HepG2 (cell line): ENCODE measurements at regions not wholly inside any gene's neighbourhood (a gene's known extent, or its start where the extent isn't known, plus 50 kb on each side); places are given as distances from the start of the nearest gene placed in this dataset.

Experiments
- ETV6 ChIP-seq: sonication (generic); formaldehyde crosslinking; conservative IDR thresholded peaks from 2 replicates; pipeline ENCODE4 v1.4.0; 2020; ENCODE audit warnings: missing genetic modification reagents
- HOMEZ ChIP-seq: IDR thresholded peaks from 2 replicates; pipeline ENCODE4 v1.6.1; 2016; ENCODE audit warnings: low read depth
- JUNB ChIP-seq: sonication (generic); formaldehyde crosslinking; IDR thresholded peaks from 2 replicates; pipeline ENCODE4 v1.8.0; 2022; ENCODE audit warnings: missing genetic modification reagents, mild to moderate bottlenecking, borderline replicate concordance
- JUND ChIP-seq: sonication (generic); formaldehyde crosslinking; IDR thresholded peaks from 2 replicates; pipeline ENCODE4 v1.8.0; 2022; ENCODE audit warnings: mild to moderate bottlenecking, missing genetic modification reagents
- KDM4B ChIP-seq: sonication (generic); formaldehyde crosslinking; IDR thresholded peaks from 2 replicates; pipeline ENCODE4 v1.4.0; 2020; ENCODE audit warnings: missing genetic modification reagents
- MLXIP ChIP-seq: sonication (generic); formaldehyde crosslinking; IDR thresholded peaks from 2 replicates; pipeline ENCODE4 v1.9.0; 2021; ENCODE audit warnings: missing genetic modification reagents, borderline replicate concordance
- RFX1 ChIP-seq: fragments of 450-650 bp; IDR thresholded peaks from 2 replicates; pipeline ENCODE4 v1.6.1; 2017
- SP1 ChIP-seq, 2 experiments: fragments of 450-650 bp in 1 of 2; sonication (generic) in 1 of 2; formaldehyde crosslinking in 1 of 2; IDR thresholded peaks; 2 replicates each; pipeline versions ENCODE4 v1.4.0 to v1.6.1; 2016 to 2020; ENCODE audit warnings: missing genetic modification reagents in 1 of 2
- SSRP1 ChIP-seq: IDR thresholded peaks from 2 replicates; pipeline ENCODE4 v1.6.1; 2016; ENCODE audit warnings: control low read depth
- TBX3 ChIP-seq: fragments of 450-650 bp; IDR thresholded peaks from 2 replicates; pipeline ENCODE4 v1.6.1; 2017; ENCODE audit warnings: antibody characterized with exemption, mild to moderate bottlenecking, inconsistent platforms, borderline replicate concordance
- ZBTB20 ChIP-seq: sonication (generic); formaldehyde crosslinking; IDR thresholded peaks from 2 replicates; pipeline ENCODE4 v1.8.1; 2023; ENCODE audit warnings: missing genetic modification reagents, low read depth, mild to moderate bottlenecking, borderline replicate concordance
- ZFP36L1 ChIP-seq: sonication (generic); formaldehyde crosslinking; IDR thresholded peaks from 2 replicates; pipeline ENCODE4 v1.8.0; 2022; ENCODE audit warnings: mild to moderate bottlenecking, missing genetic modification reagents, moderate library complexity
- ZMYM4 ChIP-seq: sonication (generic); formaldehyde crosslinking; IDR thresholded peaks from 2 replicates; pipeline ENCODE4 v1.8.1; 2023; ENCODE audit warnings: mild to moderate bottlenecking, missing genetic modification reagents
- ZNF101 ChIP-seq: sonication (generic); formaldehyde crosslinking; IDR thresholded peaks from 2 replicates; pipeline ENCODE4 v1.4.0; 2020; ENCODE audit warnings: mild to moderate bottlenecking, low read depth, missing genetic modification reagents, borderline replicate concordance
- ZNF235 ChIP-seq: sonication (generic); formaldehyde crosslinking; IDR thresholded peaks from 2 replicates; pipeline ENCODE4 v1.8.1; 2023; ENCODE audit warnings: mild to moderate bottlenecking, missing genetic modification reagents, borderline replicate concordance
- ZNF296 ChIP-seq: sonication (generic); formaldehyde crosslinking; conservative IDR thresholded peaks from 2 replicates; pipeline ENCODE4 v1.5.0; 2020; ENCODE audit warnings: mild to moderate bottlenecking, missing genetic modification reagents
- ZNF318 ChIP-seq: sonication (generic); formaldehyde crosslinking; IDR thresholded peaks from 2 replicates; pipeline ENCODE4 v1.4.0; 2020; ENCODE audit warnings: mild to moderate bottlenecking, missing genetic modification reagents
- ZNF549 ChIP-seq: sonication (generic); formaldehyde crosslinking; IDR thresholded peaks from 2 replicates; pipeline ENCODE4 v1.5.0; 2020; ENCODE audit warnings: missing genetic modification reagents
- ZNF644 ChIP-seq: IDR thresholded peaks from 2 replicates; pipeline ENCODE4 v1.6.1; 2016; ENCODE audit warnings: low read depth
- ZNF75D ChIP-seq: sonication (generic); formaldehyde crosslinking; IDR thresholded peaks from 2 replicates; pipeline ENCODE4 v1.8.1; 2023; ENCODE audit warnings: missing genetic modification reagents, mild to moderate bottlenecking, borderline replicate concordance

- TF ChIP-seq ZNF318 (no peak), MLXIP (CRISPR knock-in tag) (no peak), KDM4B (CRISPR knock-in tag) (no peak), ZMYM4 (CRISPR knock-in tag) (no peak), ZNF101 (CRISPR knock-in tag) (no peak), ZNF75D (CRISPR knock-in tag) (no peak), JUND (CRISPR knock-in tag) (no peak), ZFP36L1 (CRISPR knock-in tag) (no peak), ZNF235 (CRISPR knock-in tag) (no peak), TBX3 (no peak), HOMEZ (0 out of 2 replicates have a peak, but pooled peaks have one; percentile 12), ZBTB20 (CRISPR knock-in tag) (no peak), JUNB (CRISPR knock-in tag) (no peak), ZNF549 (CRISPR knock-in tag) (peak; percentile 28; the same call in 1 of the 2 replicates), ZNF296 (CRISPR knock-in tag) (no peak), SP1 (IDR thresholded peaks at IDR 0.05) (no peak), SP1 (CRISPR knock-in tag; IDR thresholded peaks at IDR 0.05) (no peak), ZNF644 (0 out of 2 replicates have a peak, but pooled peaks have one; percentile 57), ETV6 (CRISPR knock-in tag) (no peak), RFX1 (no peak), SSRP1 (no peak)
These were observed 64.1 kb upstream of the EHBP1 start (continued) for GRCh38 chr2:62641410-62641843.
